ENCODE measurements at regions not wholly inside any gene's neighbourhood (a gene's known extent, or its start where the extent isn't known, plus 50 kb on each side); places are given as distances from the start of the nearest gene placed in this dataset.

GRCh38 chr18:11320986-11321385 is 171.6 kb upstream of the PIEZO2 start:
- TF ChIP-seq YY1 (IDR thresholded peaks at IDR 0.05; ENCODE audit: insufficient read depth, insufficient read length): no peak
- no peak for TF ChIP-seq ZNF274 (IDR thresholded peaks at IDR 0.05; ENCODE audit: low read depth, low read length)
- no peak for TF ChIP-seq SUZ12 (IDR thresholded peaks at IDR 0.05; ENCODE audit: extremely low read depth, insufficient read depth, insufficient read length)
- no peak overlapping the region for H3K9ac ChIP-seq (ENCODE audit: insufficient read length, low read depth)
- H3K4me1 ChIP-seq (ENCODE audit: insufficient read depth, insufficient read length): peaks cover 3% of the 10 kb centered on the region

GRCh38 chr18:11316546-11316945 is 167.2 kb upstream of the PIEZO2 start:
- Histone ChIP-seq H3K4me3 (ENCODE audit: insufficient read length, low read depth) (no peak overlapping the region), H3K36me3 (ENCODE audit: insufficient read depth, insufficient read length, low read length) (no peaks in the 10 kb centered on the region), H3K9ac (ENCODE audit: insufficient read length, low read depth) (no peak overlapping the region), H3K27me3 (ENCODE audit: insufficient read depth, insufficient read length) (no peaks in the 10 kb centered on the region), H3K9me3 (ENCODE audit: insufficient read depth, low read length) (no peaks in the 10 kb centered on the region), H3K4me1 (ENCODE audit: insufficient read depth, insufficient read length) (no peaks in the 10 kb centered on the region)
- TF ChIP-seq SUZ12 (IDR thresholded peaks at IDR 0.05; ENCODE audit: extremely low read depth, insufficient read depth, insufficient read length): no peak
- no peak for TF ChIP-seq ZNF274 (IDR thresholded peaks at IDR 0.05; ENCODE audit: low read depth, low read length)
- TF ChIP-seq YY1 (IDR thresholded peaks at IDR 0.05; ENCODE audit: insufficient read depth, insufficient read length): no peak
- no peak for DNase-seq (ENCODE audit: low read depth, low spot score)

More at GRCh38 chr18:11320986-11321385, 171.6 kb upstream of the PIEZO2 start:
- H3K9me3 ChIP-seq (ENCODE audit: insufficient read depth, low read length): no peaks in the 10 kb centered on the region
- DNase-seq (ENCODE audit: low read depth, low spot score): no peak
- H3K36me3 ChIP-seq (ENCODE audit: insufficient read depth, insufficient read length, low read length): no peaks in the 10 kb centered on the region
- no peaks in the 10 kb centered on the region for H3K27me3 ChIP-seq (ENCODE audit: insufficient read depth, insufficient read length)
- no peak overlapping the region for H3K4me3 ChIP-seq (ENCODE audit: insufficient read length, low read depth)

- Histone ChIP-seq H3K4me3 (ENCODE audit: insufficient read length, low read depth) (no peak overlapping the region), H3K4me1 (ENCODE audit: insufficient read depth, insufficient read length) (no peaks in the 10 kb centered on the region), H3K36me3 (ENCODE audit: insufficient read depth, insufficient read length, low read length) (no peaks in the 10 kb centered on the region), H3K9me3 (ENCODE audit: insufficient read depth, low read length) (no peaks in the 10 kb centered on the region; the same call in 1 of the 2 replicates), H3K27me3 (ENCODE audit: insufficient read depth, insufficient read length) (no peaks in the 10 kb centered on the region), H3K9ac (ENCODE audit: insufficient read length, low read depth) (no peak overlapping the region)
- DNase-seq (ENCODE audit: low read depth, low spot score): peak; percentile 40
- no peak for TF ChIP-seq ZNF274 (IDR thresholded peaks at IDR 0.05; ENCODE audit: low read depth, low read length)
- no peak for TF ChIP-seq YY1 (IDR thresholded peaks at IDR 0.05; ENCODE audit: insufficient read depth, insufficient read length)
- no peak for TF ChIP-seq SUZ12 (IDR thresholded peaks at IDR 0.05; ENCODE audit: extremely low read depth, insufficient read depth, insufficient read length)
These were observed 161.2 kb upstream of the PIEZO2 start for GRCh38 chr18:11310476-11311086.

GRCh38 chr18:11309172-11309571 is 159.8 kb upstream of the PIEZO2 start:
- no peaks in the 10 kb centered on the region; the same call in 1 of the 2 replicates for H3K9me3 ChIP-seq (ENCODE audit: insufficient read depth, low read length)
- H3K27me3 ChIP-seq (ENCODE audit: insufficient read depth, insufficient read length): no peaks in the 10 kb centered on the region
- no peaks in the 10 kb centered on the region for H3K4me1 ChIP-seq (ENCODE audit: insufficient read depth, insufficient read length)
- no peak overlapping the region for H3K4me3 ChIP-seq (ENCODE audit: insufficient read length, low read depth)
- DNase-seq (ENCODE audit: low read depth, low spot score): no peak
- TF ChIP-seq SUZ12 (IDR thresholded peaks at IDR 0.05; ENCODE audit: extremely low read depth, insufficient read depth, insufficient read length) (no peak), ZNF274 (IDR thresholded peaks at IDR 0.05; ENCODE audit: low read depth, low read length) (no peak), YY1 (IDR thresholded peaks at IDR 0.05; ENCODE audit: insufficient read depth, insufficient read length) (no peak)
- no peaks in the 10 kb centered on the region for H3K36me3 ChIP-seq (ENCODE audit: insufficient read depth, insufficient read length, low read length)
- H3K9ac ChIP-seq (ENCODE audit: insufficient read length, low read depth): no peak overlapping the region

GRCh38 chr18:11308499-11308898 is 159.1 kb upstream of the PIEZO2 start:
- no peaks in the 10 kb centered on the region for H3K4me1 ChIP-seq (ENCODE audit: insufficient read depth, insufficient read length)
- no peak overlapping the region for H3K9ac ChIP-seq (ENCODE audit: insufficient read length, low read depth)
- no peak for DNase-seq (ENCODE audit: low read depth, low spot score)
- TF ChIP-seq YY1 (IDR thresholded peaks at IDR 0.05; ENCODE audit: insufficient read depth, insufficient read length) (no peak), ZNF274 (IDR thresholded peaks at IDR 0.05; ENCODE audit: low read depth, low read length) (no peak)
- H3K36me3 ChIP-seq (ENCODE audit: insufficient read depth, insufficient read length, low read length): no peaks in the 10 kb centered on the region
- H3K4me3 ChIP-seq (ENCODE audit: insufficient read length, low read depth): no peak overlapping the region
- H3K27me3 ChIP-seq (ENCODE audit: insufficient read depth, insufficient read length): no peaks in the 10 kb centered on the region
- H3K9me3 ChIP-seq (ENCODE audit: insufficient read depth, low read length): no peaks in the 10 kb centered on the region; the same call in 1 of the 2 replicates

GRCh38 chr18:11307716-11308115 is 158.3 kb upstream of the PIEZO2 start:
- no peak overlapping the region for H3K4me3 ChIP-seq (ENCODE audit: insufficient read length, low read depth)
- no peak overlapping the region for H3K9ac ChIP-seq (ENCODE audit: insufficient read length, low read depth)
- no peaks in the 10 kb centered on the region for H3K4me1 ChIP-seq (ENCODE audit: insufficient read depth, insufficient read length)
- H3K36me3 ChIP-seq (ENCODE audit: insufficient read depth, insufficient read length, low read length): no peaks in the 10 kb centered on the region
- TF ChIP-seq YY1 (IDR thresholded peaks at IDR 0.05; ENCODE audit: insufficient read depth, insufficient read length) (no peak), ZNF274 (IDR thresholded peaks at IDR 0.05; ENCODE audit: low read depth, low read length) (no peak), SUZ12 (IDR thresholded peaks at IDR 0.05; ENCODE audit: extremely low read depth, insufficient read depth, insufficient read length) (no peak)
- H3K27me3 ChIP-seq (ENCODE audit: insufficient read depth, insufficient read length): no peaks in the 10 kb centered on the region
- no peaks in the 10 kb centered on the region; the same call in 1 of the 2 replicates for H3K9me3 ChIP-seq (ENCODE audit: insufficient read depth, low read length)
- no peak for DNase-seq (ENCODE audit: low read depth, low spot score)

- H3K9ac ChIP-seq (ENCODE audit: insufficient read length, low read depth): no peak overlapping the region
- H3K36me3 ChIP-seq (ENCODE audit: insufficient read depth, insufficient read length, low read length): no peaks in the 10 kb centered on the region
- H3K4me1 ChIP-seq (ENCODE audit: insufficient read depth, insufficient read length): no peaks in the 10 kb centered on the region
- H3K9me3 ChIP-seq (ENCODE audit: insufficient read depth, low read length): peaks cover 1% of the 10 kb centered on the region; the same call in 1 of the 2 replicates
- no peak overlapping the region for H3K4me3 ChIP-seq (ENCODE audit: insufficient read length, low read depth)
- DNase-seq (ENCODE audit: low read depth, low spot score): no peak
- TF ChIP-seq SUZ12 (IDR thresholded peaks at IDR 0.05; ENCODE audit: extremely low read depth, insufficient read depth, insufficient read length) (no peak), ZNF274 (IDR thresholded peaks at IDR 0.05; ENCODE audit: low read depth, low read length) (no peak), YY1 (IDR thresholded peaks at IDR 0.05; ENCODE audit: insufficient read depth, insufficient read length) (no peak)
- H3K27me3 ChIP-seq (ENCODE audit: insufficient read depth, insufficient read length): no peaks in the 10 kb centered on the region
These were observed 156.1 kb upstream of the PIEZO2 start for GRCh38 chr18:11305507-11305906.
